ENCODE measurements at regions not wholly inside any gene's neighbourhood (a gene's known extent, or its start where the extent isn't known, plus 50 kb on each side); places are given as distances from the start of the nearest gene placed in this dataset.
"Not testable (repeated sequence)": the region's sequence is repeated elsewhere in the genome, so short reads cannot be mapped to it uniquely, and the experiment has no call there.

- no peak for FAIRE-seq
Measured at GRCh38 chr3:147518465-147518864, 109.3 kb downstream of the ZIC1 start.

GRCh38 chr3:147521646-147522045, 112.5 kb downstream of the ZIC1 start:
- H3K4me3 ChIP-seq (ENCODE audit: low read depth, low read length), result no peak overlapping the region
- peak; percentile 19 for DNase-seq (ENCODE audit: low read depth)
- no peak for TF ChIP-seq CTCF (IDR thresholded peaks at IDR 0.05; ENCODE audit: insufficient read depth, low read length, severe bottlenecking)
- no peak for FAIRE-seq
- H3K27me3 ChIP-seq (ENCODE audit: control insufficient read depth, insufficient read depth, low read length), result no peaks in the 10 kb centered on the region
- no peaks in the 10 kb centered on the region for H3K36me3 ChIP-seq (ENCODE audit: control insufficient read depth, insufficient read depth, low read length)

More at GRCh38 chr3:147518465-147518864, 109.3 kb downstream of the ZIC1 start:
- no peaks in the 10 kb centered on the region for H3K27me3 ChIP-seq (ENCODE audit: control insufficient read depth, insufficient read depth, low read length)
- H3K36me3 ChIP-seq (ENCODE audit: control insufficient read depth, insufficient read depth, low read length), result no peaks in the 10 kb centered on the region
- H3K4me3 ChIP-seq (ENCODE audit: low read depth, low read length), result no peak overlapping the region
- DNase-seq (ENCODE audit: low read depth), result no peak
- no peak for TF ChIP-seq CTCF (IDR thresholded peaks at IDR 0.05; ENCODE audit: insufficient read depth, low read length, severe bottlenecking)

GRCh38 chr3:147522780-147523179, 113.6 kb downstream of the ZIC1 start:
- not testable (repeated sequence) for FAIRE-seq; H3K27me3 ChIP-seq (ENCODE audit: control insufficient read depth, insufficient read depth, low read length); H3K4me3 ChIP-seq (ENCODE audit: low read depth, low read length); H3K36me3 ChIP-seq (ENCODE audit: control insufficient read depth, insufficient read depth, low read length); DNase-seq (ENCODE audit: low read depth)

DNA sequence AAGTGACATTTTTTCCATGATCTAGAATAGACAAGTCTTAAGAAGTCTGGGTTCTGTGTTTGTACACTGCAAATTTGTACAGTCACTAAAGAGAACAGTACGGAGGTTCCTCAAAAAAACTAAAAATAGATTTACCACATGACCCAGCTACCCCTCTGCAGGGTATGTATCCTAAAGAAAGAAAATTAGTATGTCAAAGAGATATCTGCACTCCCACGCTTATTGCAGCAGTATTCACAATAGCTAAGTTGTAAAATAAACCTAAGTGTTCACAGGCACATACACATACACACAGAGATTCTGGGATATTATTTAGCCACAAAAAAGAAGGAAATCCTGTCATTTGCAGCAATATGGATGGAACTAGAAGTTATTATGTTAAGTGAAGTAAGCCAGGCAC, 120.4 kb downstream of the ZIC1 start:
- DNase-seq (ENCODE audit: low read depth) (no peak), FAIRE-seq (no peak)
- no peak overlapping the region for H3K4me3 ChIP-seq (ENCODE audit: low read depth, low read length)
- no peaks in the 10 kb centered on the region for H3K27me3 ChIP-seq (ENCODE audit: control insufficient read depth, insufficient read depth, low read length)
- H3K36me3 ChIP-seq (ENCODE audit: control insufficient read depth, insufficient read depth, low read length), result no peaks in the 10 kb centered on the region
- no peak for TF ChIP-seq CTCF (IDR thresholded peaks at IDR 0.05; ENCODE audit: insufficient read depth, low read length, severe bottlenecking)

GRCh38 chr3:147538034-147538433, 128.9 kb downstream of the ZIC1 start:
- FAIRE-seq (no peak), DNase-seq (ENCODE audit: low read depth) (no peak)
- Histone ChIP-seq H3K4me3 (ENCODE audit: low read depth, low read length) (no peak overlapping the region), H3K27me3 (ENCODE audit: control insufficient read depth, insufficient read depth, low read length) (no peaks in the 10 kb centered on the region), H3K36me3 (ENCODE audit: control insufficient read depth, insufficient read depth, low read length) (no peaks in the 10 kb centered on the region)
- TF ChIP-seq CTCF (IDR thresholded peaks at IDR 0.05; ENCODE audit: insufficient read depth, low read length, severe bottlenecking), result no peak

- Histone ChIP-seq H3K36me3 (ENCODE audit: control insufficient read depth, insufficient read depth, low read length) (no peaks in the 10 kb centered on the region), H3K27me3 (ENCODE audit: control insufficient read depth, insufficient read depth, low read length) (no peaks in the 10 kb centered on the region), H3K4me3 (ENCODE audit: low read depth, low read length) (no peak overlapping the region)
- no peak for FAIRE-seq
- no peak for DNase-seq (ENCODE audit: low read depth)
- TF ChIP-seq CTCF (IDR thresholded peaks at IDR 0.05; ENCODE audit: insufficient read depth, low read length, severe bottlenecking), result no peak
Measured at GRCh38 chr3:147540921-147541320, 131.8 kb downstream of the ZIC1 start.
